Smooth muscle cell (in vitro differentiated cells): ENCODE measurements at regions not wholly inside any gene's neighbourhood (a gene's known extent, or its start where the extent isn't known, plus 50 kb on each side); places are given as distances from the start of the nearest gene placed in this dataset.

Experiments used
- DNase-seq: peaks from one replicate; lab custom pipeline; 2025; ENCODE audit not compliant: unreplicated experiment; lab: John Stamatoyannopoulos, UW
- H2AFZ ChIP-seq: fragments of 200-600 bp; sonication (generic); 2 replicates; pipeline ENCODE4 v1.6.0; 2016; ENCODE audit warnings: antibody characterized with exemption, low read depth, mild to moderate bottlenecking
- H3F3A ChIP-seq: fragments of 200-600 bp; sonication (generic); 2 replicates; pipeline ENCODE4 v1.6.0; 2017; ENCODE audit warnings: antibody characterized with exemption, low read depth
- H3K27ac ChIP-seq: fragments of 200-600 bp; sonication (generic); 2 replicates; pipeline ENCODE4 v1.5.1; 2016; ENCODE audit warnings: low read depth, mild to moderate bottlenecking
- H3K27me3 ChIP-seq: fragments of 200-600 bp; sonication (generic); 2 replicates; pipeline ENCODE4 v1.6.1; 2016; ENCODE audit warnings: low read depth, mild to moderate bottlenecking
- H3K36me3 ChIP-seq: fragments of 200-600 bp; sonication (generic); 2 replicates; pipeline ENCODE4 v1.5.1; 2016; ENCODE audit warnings: low read depth
- H3K4me1 ChIP-seq: fragments of 200-600 bp; sonication (generic); 2 replicates; pipeline ENCODE4 v1.5.1; 2016; ENCODE audit warnings: low read depth
- H3K4me2 ChIP-seq: fragments of 200-600 bp; sonication (generic); 2 replicates; pipeline ENCODE4 v1.6.0; 2016; ENCODE audit warnings: mild to moderate bottlenecking
- H3K4me3 ChIP-seq: fragments of 200-600 bp; sonication (generic); 2 replicates; pipeline ENCODE4 v1.5.1; 2016; ENCODE audit warnings: mild to moderate bottlenecking
- H3K79me2 ChIP-seq: fragments of 200-600 bp; sonication (generic); 2 replicates; pipeline ENCODE4 v1.6.0; 2016; ENCODE audit warnings: low read depth, mild to moderate bottlenecking
- H3K9ac ChIP-seq: fragments of 200-600 bp; sonication (generic); 2 replicates; pipeline ENCODE4 v1.6.0; 2016; ENCODE audit warnings: low read depth
- H3K9me3 ChIP-seq: fragments of 200-600 bp; sonication (generic); replicated peaks from 2 replicates; pipeline ENCODE4 v1.5.1; 2016; ENCODE audit warnings: low read depth
- H4K20me1 ChIP-seq: fragments of 200-600 bp; sonication (generic); 2 replicates; pipeline ENCODE4 v1.6.0; 2016; ENCODE audit warnings: low read depth
- CTCF ChIP-seq: fragments of 200-600 bp; sonication (generic); IDR thresholded peaks from 2 replicates; pipeline ENCODE4 v1.5.1; 2017; ENCODE audit warnings: borderline replicate concordance, mild to moderate bottlenecking, antibody characterized with exemption; ENCODE audit not compliant: insufficient read depth, poor library complexity, severe bottlenecking
- WGBS: methylation state at CpG from one replicate; pipeline ENCODE4 v1.1.7; 2016; ENCODE audit warnings: low lambda C conversion rate; 5-methylcytosine and 5-hydroxymethylcytosine counted together

- Histone ChIP-seq H3K27ac (no peak overlapping the region), H2AFZ (no peak overlapping the region), H3K9ac (no peak overlapping the region), H3K36me3 (no peaks in the 10 kb centered on the region), H3F3A (no peaks in the 10 kb centered on the region), H3K4me3 (no peak overlapping the region), H4K20me1 (no peaks in the 10 kb centered on the region), H3K27me3 (no peaks in the 10 kb centered on the region), H3K79me2 (no peaks in the 10 kb centered on the region), H3K9me3 (no peaks in the 10 kb centered on the region), H3K4me1 (no peaks in the 10 kb centered on the region), H3K4me2 (no peak overlapping the region)
- TF ChIP-seq CTCF, result no peak
- 93% methylated on average over 4 of the region's 4 CpGs for WGBS
- no peak for DNase-seq
These were observed 64.7 kb upstream of the RIOK3 start for GRCh38 chr18:23388357-23388756.

GRCh38 chr18:23391156-23391555 is 61.9 kb upstream of the RIOK3 start:
- H3K79me2 ChIP-seq, result no peaks in the 10 kb centered on the region
- no peak for TF ChIP-seq CTCF
- H3F3A ChIP-seq, result no peaks in the 10 kb centered on the region
- no peak overlapping the region for H3K9ac ChIP-seq
- H3K36me3 ChIP-seq, result no peaks in the 10 kb centered on the region
- DNase-seq, result no peak
- no peaks in the 10 kb centered on the region for H3K9me3 ChIP-seq
- H3K27ac ChIP-seq, result no peak overlapping the region
- 76% methylated on average over 3 of the region's 3 CpGs for WGBS
- no peaks in the 10 kb centered on the region for H3K4me1 ChIP-seq
- H2AFZ ChIP-seq, result no peak overlapping the region
- H4K20me1 ChIP-seq, result no peaks in the 10 kb centered on the region
- H3K27me3 ChIP-seq, result no peaks in the 10 kb centered on the region
- no peak overlapping the region for H3K4me2 ChIP-seq
- no peak overlapping the region for H3K4me3 ChIP-seq

GRCh38 chr18:23397907-23398306 is 55.2 kb upstream of the RIOK3 start:
- H3K36me3 ChIP-seq, result no peaks in the 10 kb centered on the region
- no peak overlapping the region for H3K27ac ChIP-seq
- H3K4me1 ChIP-seq, result peaks cover 12% of the 10 kb centered on the region
- TF ChIP-seq CTCF, result no peak
- 75% methylated on average over 3 of the region's 3 CpGs for WGBS
- no peaks in the 10 kb centered on the region for H3K79me2 ChIP-seq
- DNase-seq, result no peak
- no peaks in the 10 kb centered on the region for H3F3A ChIP-seq
- no peaks in the 10 kb centered on the region for H4K20me1 ChIP-seq
- H3K4me3 ChIP-seq, result no peak overlapping the region
- no peak overlapping the region for H3K4me2 ChIP-seq
- no peak overlapping the region for H3K9ac ChIP-seq
- H2AFZ ChIP-seq, result no peak overlapping the region
- no peaks in the 10 kb centered on the region for H3K27me3 ChIP-seq
- no peaks in the 10 kb centered on the region for H3K9me3 ChIP-seq

GRCh38 chr18:23398401-23398800 is 54.7 kb upstream of the RIOK3 start:
- Histone ChIP-seq H4K20me1 (no peaks in the 10 kb centered on the region), H3K79me2 (no peaks in the 10 kb centered on the region), H3K9ac (no peak overlapping the region), H3F3A (no peaks in the 10 kb centered on the region), H2AFZ (no peak overlapping the region), H3K4me3 (no peak overlapping the region), H3K9me3 (no peaks in the 10 kb centered on the region), H3K27ac (no peak overlapping the region), H3K27me3 (no peaks in the 10 kb centered on the region), H3K4me2 (no peak overlapping the region), H3K4me1 (peaks cover 12% of the 10 kb centered on the region), H3K36me3 (no peaks in the 10 kb centered on the region)
- DNase-seq, result no peak
- no peak for TF ChIP-seq CTCF
- 86% methylated on average over 4 of the region's 4 CpGs for WGBS
